ENCODE measurements at regions not wholly inside any gene's neighbourhood (a gene's known extent, or its start where the extent isn't known, plus 50 kb on each side); places are given as distances from the start of the nearest gene placed in this dataset.

GRCh38 chr14:71491931-71492330 lies 440.3 kb upstream of the RGS6 start:
- peak overlapping the region; percentile 49 to 57 (median 53) for H3K27ac ChIP-seq (replicated peaks in 1 of 4)
- no peaks in the 10 kb centered on the region for H3K36me3 ChIP-seq
- peak overlapping the region in 1 of 4 donors; percentile 8 for H3K4me3 ChIP-seq
- H3K4me1 ChIP-seq = peaks cover 3 to 50% (median 44%) of the 10 kb centered on the region in 4 donors
- intact Hi-C loops (cut with DNase I) = no loop called here
- TF ChIP-seq POLR2A (IDR thresholded peaks at IDR 0.05; ENCODE audit: low read depth) = no peak
- no peak for TF ChIP-seq CTCF (IDR thresholded peaks at IDR 0.05)
- TF ChIP-seq EP300 (IDR thresholded peaks at IDR 0.05) = no peak
- TF ChIP-seq POLR2AphosphoS5 (IDR thresholded peaks at IDR 0.05) = no peak
- no peaks in the 10 kb centered on the region for H3K9me3 ChIP-seq
- 32% methylated on average over 6 of the region's 6 CpGs for WGBS
- DNase-seq (ENCODE audit: extremely low spot score) = no peak
- H3K27me3 ChIP-seq = no peaks in the 10 kb centered on the region

DNA sequence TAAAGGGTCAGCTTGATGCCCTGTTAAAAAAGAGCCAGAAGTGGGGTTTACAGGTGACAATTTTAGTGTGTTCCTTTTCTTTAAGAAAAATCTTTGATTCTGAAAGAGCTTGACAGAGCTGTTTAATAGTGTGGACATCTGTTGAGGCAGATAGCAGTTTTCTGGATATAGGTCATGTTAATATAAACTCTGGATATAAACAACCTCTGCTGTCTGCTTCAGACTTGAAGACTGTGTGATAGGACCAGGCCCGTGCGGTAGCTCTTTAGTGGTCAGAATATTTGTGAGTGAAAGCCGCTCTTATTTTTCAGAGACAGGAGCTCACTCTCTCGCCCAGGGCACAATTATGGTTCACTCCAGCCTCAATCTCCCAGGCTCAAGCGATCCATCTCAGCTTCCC lies 439.9 kb upstream of the RGS6 start:
- Histone ChIP-seq H3K27me3 (no peaks in the 10 kb centered on the region), H3K27ac (replicated peaks in 1 of 4) (peak overlapping the region; percentile 49 to 57 (median 53)), H3K4me1 (peaks cover 3 to 49% (median 44%) of the 10 kb centered on the region in 4 donors), H3K36me3 (no peaks in the 10 kb centered on the region), H3K9me3 (no peaks in the 10 kb centered on the region), H3K4me3 (no peak overlapping the region)
- no peak for DNase-seq (ENCODE audit: extremely low spot score)
- intact Hi-C loops (cut with DNase I) = no loop called here
- 55% methylated on average over 5 of the region's 5 CpGs for WGBS
- no peak for TF ChIP-seq CTCF (IDR thresholded peaks at IDR 0.05)
- no peak for TF ChIP-seq POLR2A (IDR thresholded peaks at IDR 0.05; ENCODE audit: low read depth)
- no peak for TF ChIP-seq POLR2AphosphoS5 (IDR thresholded peaks at IDR 0.05)
- TF ChIP-seq EP300 (IDR thresholded peaks at IDR 0.05) = no peak

DNA sequence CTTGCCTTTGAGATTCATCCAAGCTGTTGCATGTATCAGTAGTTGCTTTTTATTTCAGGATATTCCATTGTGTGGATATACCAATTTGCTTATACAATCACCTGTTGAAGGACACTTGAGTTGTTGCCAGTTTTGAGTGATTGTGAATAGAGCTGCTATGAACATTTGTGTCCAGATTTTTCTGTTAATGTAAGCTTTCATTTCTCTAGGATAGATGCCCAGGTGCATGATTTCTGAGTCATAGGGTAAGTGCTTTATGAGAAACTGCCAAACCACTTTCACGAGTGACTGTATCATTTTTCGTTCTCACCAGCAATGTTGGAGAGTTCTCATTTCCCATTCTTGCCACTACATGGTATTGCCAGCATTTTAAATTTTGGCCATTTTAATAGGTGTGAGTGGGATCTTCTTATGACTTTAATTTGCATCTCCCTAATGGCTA lies 434.6 kb upstream of the RGS6 start:
- WGBS = 19% methylated on average over 2 of the region's 2 CpGs
- Histone ChIP-seq H3K36me3 (no peaks in the 10 kb centered on the region), H3K27me3 (no peaks in the 10 kb centered on the region), H3K27ac (replicated peaks in 1 of 4) (peak overlapping the region in 2 of 4 donors; percentile 4 to 18), H3K4me1 (peaks cover 0 to 27% (median 23%) of the 10 kb centered on the region in 4 donors), H3K4me3 (no peak overlapping the region), H3K9me3 (no peaks in the 10 kb centered on the region)
- TF ChIP-seq POLR2A (IDR thresholded peaks at IDR 0.05; ENCODE audit: low read depth) (no peak), CTCF (IDR thresholded peaks at IDR 0.05) (no peak)
- intact Hi-C loops (cut with DNase I) = no loop called here
- DNase-seq (ENCODE audit: extremely low spot score) = no peak

DNA sequence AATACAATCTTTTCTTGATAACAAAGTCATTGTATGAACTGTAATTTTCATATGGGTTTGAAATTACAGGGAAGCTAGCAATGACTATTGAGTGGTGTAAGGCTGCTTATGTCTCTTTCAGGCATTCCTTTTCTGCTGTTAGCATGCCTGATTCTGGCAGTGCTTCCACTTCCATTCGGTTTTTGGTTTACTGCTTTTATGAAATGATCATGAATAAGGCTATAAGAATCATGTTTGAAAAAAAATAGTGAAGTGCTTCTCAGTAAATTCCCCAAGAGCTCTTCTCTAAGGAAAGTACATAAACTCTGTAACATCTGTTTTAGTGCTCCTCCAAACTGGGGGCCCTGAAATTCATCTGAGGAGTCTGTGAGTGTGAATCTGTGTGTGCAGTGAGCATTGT lies 434.0 kb upstream of the RGS6 start:
- intact Hi-C loops (cut with DNase I) = no loop called here
- peak overlapping the region in 2 of 4 donors; percentile 4 to 18 for H3K27ac ChIP-seq (replicated peaks in 1 of 4)
- peaks cover 0 to 21% (median 17%) of the 10 kb centered on the region in 4 donors for H3K4me1 ChIP-seq
- no peak for DNase-seq (ENCODE audit: extremely low spot score)
- TF ChIP-seq POLR2A (IDR thresholded peaks at IDR 0.05; ENCODE audit: low read depth) (no peak), CTCF (IDR thresholded peaks at IDR 0.05) (no peak)
- WGBS = 25% methylated on average over 1 of the region's 1 CpG
- no peak overlapping the region for H3K4me3 ChIP-seq
- no peaks in the 10 kb centered on the region for H3K36me3 ChIP-seq
- H3K9me3 ChIP-seq = no peaks in the 10 kb centered on the region
- H3K27me3 ChIP-seq = no peaks in the 10 kb centered on the region

- no peak for TF ChIP-seq POLR2A (IDR thresholded peaks at IDR 0.05; ENCODE audit: low read depth)
- no peak for TF ChIP-seq POLR2AphosphoS5 (IDR thresholded peaks at IDR 0.05)
- no peak for TF ChIP-seq CTCF (IDR thresholded peaks at IDR 0.05)
- TF ChIP-seq EP300 (IDR thresholded peaks at IDR 0.05) = no peak
- no peak overlapping the region for H3K4me3 ChIP-seq
- no peak for DNase-seq (ENCODE audit: extremely low spot score)
Observed at GRCh38 chr14:71499018-71499417, 433.2 kb upstream of the RGS6 start.

More at GRCh38 chr14:71499018-71499417, 433.2 kb upstream of the RGS6 start:
- peaks cover 0 to 18% (median 16%) of the 10 kb centered on the region in 4 donors for H3K4me1 ChIP-seq
- H3K9me3 ChIP-seq = no peaks in the 10 kb centered on the region
- H3K27ac ChIP-seq (replicated peaks in 1 of 4) = no peak overlapping the region
- WGBS = 84% methylated on average over 3 of the region's 3 CpGs
- intact Hi-C loops (cut with DNase I) = no loop called here
- H3K36me3 ChIP-seq = no peaks in the 10 kb centered on the region
- no peaks in the 10 kb centered on the region for H3K27me3 ChIP-seq

All from esophagus muscularis mucosa (tissue), 4 donors.